Testis (tissue), 2 donors: ENCODE measurements at regions not wholly inside any gene's neighbourhood (a gene's known extent, or its start where the extent isn't known, plus 50 kb on each side); places are given as distances from the start of the nearest gene placed in this dataset.

Source experiments
- CTCF ChIP-seq, 3 experiments: fragments of 450-650 bp in 2 of 3; fragments of 200-600 bp in 1 of 3; sonication (generic) in 1 of 3; IDR thresholded peaks; one replicate each; pipeline ENCODE4 v1.5.1; 2016 to 2019; ENCODE audit warnings: antibody characterized with exemption in 3 of 3, mild to moderate bottlenecking in 2 of 3, moderate library complexity in 1 of 3
- POLR2A ChIP-seq: fragments of 450-650 bp; IDR thresholded peaks from one replicate; pipeline ENCODE4 v1.6.1; 2017; ENCODE audit warnings: antibody characterized with exemption, mild to moderate bottlenecking, moderate library complexity

- TF ChIP-seq CTCF (IDR thresholded peaks at IDR 0.05) (no peak), POLR2A (no peak)
Observed at GRCh38 chr5:34517249-34517648, 138.9 kb upstream of the RAI14 start.
